Activated effector memory CD4-positive, alpha-beta T cell treated with Interleukin-2 at 50 U/mL for 16 hours (primary cell): ENCODE measurements at regions not wholly inside any gene's neighbourhood (a gene's known extent, or its start where the extent isn't known, plus 50 kb on each side); places are given as distances from the start of the nearest gene placed in this dataset.

Experiments
- DNase-seq: peaks from one replicate; pipeline ENCODE4 v3.0.0-alpha.2; 2020

- no peak for DNase-seq
Measured at GRCh38 chr2:58866527-58866926, 625.4 kb upstream of the FANCL start.

DNA sequence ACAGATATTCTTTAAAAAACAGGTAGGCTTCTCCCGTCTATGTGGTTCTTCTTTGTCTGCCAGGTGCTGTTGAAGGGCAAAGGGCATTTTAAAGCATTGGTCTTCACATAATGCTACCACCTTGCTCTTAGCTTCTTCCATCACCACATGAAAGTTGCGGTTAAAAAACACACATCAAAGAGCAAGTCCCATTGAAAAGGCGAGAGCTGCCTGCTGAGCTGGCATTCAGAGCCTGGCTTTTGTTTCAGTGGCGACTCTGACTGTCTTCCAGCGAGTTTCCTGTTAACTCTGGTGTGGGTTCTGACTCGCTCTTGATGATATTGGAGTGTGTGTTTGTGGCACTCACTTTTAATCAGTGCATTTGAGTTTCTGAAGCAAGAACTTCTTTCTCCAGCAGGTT, 624.9 kb upstream of the FANCL start:
- DNase-seq, result no peak

DNA sequence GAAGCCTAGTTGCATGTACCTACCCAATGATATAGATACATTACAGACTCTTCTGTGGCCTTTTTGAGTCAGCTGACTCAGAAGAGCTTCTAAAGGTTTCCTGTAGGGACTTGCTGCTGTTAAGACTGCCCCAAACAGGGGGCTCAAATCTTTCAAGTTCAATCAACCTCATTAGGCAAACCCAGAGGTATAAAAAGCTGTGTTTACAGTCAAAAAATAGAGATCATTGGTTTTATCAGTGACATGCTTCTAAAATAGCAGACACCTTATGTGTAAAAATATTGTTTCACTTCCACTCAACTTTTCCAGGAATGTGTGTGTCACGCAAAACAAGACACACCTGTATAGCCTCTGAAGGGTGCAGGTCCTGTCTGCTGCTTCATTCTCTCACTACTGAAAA, 624.3 kb upstream of the FANCL start:
- no peak for DNase-seq

GRCh38 chr2:58862244-58862643, 621.1 kb upstream of the FANCL start:
- no peak for DNase-seq

GRCh38 chr2:58860586-58860985, 619.5 kb upstream of the FANCL start:
- no peak for DNase-seq

- DNase-seq, result no peak
Measured at GRCh38 chr2:58856100-58856499, 615.0 kb upstream of the FANCL start.

- no peak for DNase-seq
Measured at GRCh38 chr2:58853420-58853819, 612.3 kb upstream of the FANCL start.

DNA sequence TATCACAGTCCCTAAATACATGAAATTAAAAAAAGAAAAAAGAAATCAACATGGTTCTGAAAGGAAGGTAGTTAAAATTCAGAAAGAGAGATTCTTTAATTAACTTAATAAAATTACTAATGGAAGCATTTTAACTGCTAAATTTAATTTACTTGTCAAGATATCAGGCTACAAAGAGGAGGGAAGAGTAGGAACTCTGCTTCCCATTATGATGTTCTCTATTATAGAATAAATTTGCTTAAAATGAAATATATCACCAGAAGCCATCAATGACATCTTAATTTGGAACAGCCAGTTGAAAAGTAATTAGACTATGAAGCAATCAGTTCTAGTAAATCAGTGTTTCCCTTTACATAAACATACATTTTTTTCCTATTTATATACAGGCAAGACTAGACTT, 611.8 kb upstream of the FANCL start:
- no peak for DNase-seq

GRCh38 chr2:58852243-58852642, 611.1 kb upstream of the FANCL start:
- DNase-seq, result no peak

DNA sequence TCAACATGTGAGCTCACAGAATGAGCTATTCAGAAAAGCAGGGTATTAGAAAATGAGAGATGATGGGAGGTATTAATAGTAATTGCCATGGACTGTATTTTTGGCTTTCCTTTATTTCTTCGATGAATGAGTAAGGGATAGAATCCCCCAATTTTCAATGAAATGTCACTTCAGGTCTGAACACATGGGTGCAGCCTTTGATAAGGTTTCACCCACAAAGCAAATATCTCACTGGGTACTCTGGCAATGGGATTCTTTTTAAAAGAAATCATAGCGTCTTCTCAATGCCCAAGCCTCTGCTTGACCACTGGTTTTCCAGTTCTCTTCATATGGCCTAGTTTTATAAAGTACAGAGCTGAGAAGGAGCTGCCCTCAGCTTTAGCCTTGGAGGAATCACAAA, 610.5 kb upstream of the FANCL start:
- no peak for DNase-seq

GRCh38 chr2:58845011-58845410, 603.9 kb upstream of the FANCL start:
- no peak for DNase-seq

DNA sequence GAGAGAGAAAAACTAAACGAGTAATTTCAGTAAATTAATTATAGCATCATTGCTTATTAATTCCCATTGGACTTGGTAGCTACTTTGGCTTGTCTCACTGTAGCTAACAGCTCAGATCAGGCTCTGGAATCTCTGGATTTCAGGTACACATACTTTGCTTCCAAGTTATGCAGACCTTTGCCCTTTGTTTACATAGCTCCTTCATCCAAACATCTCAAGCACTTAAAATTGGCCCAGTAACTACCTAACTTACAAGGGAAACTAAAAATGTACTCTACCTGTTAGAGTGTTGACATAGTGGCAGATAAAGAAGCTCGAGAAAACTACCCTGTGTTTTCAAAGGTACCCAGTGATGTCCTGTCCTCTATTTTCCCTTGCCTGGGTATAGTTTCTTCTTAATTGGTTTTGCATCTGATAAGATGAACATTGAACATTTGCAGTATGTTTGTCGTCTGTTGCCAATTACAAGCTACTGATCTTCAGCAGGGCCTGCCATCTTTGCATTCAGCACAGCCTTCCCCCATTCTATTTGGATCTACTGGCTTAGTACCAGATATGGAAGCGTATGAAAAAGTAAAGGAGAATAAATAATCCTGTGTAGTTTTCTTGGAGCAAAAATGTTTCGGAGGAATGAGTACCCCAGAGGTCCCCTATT, 601.5 kb upstream of the FANCL start:
- no peak for DNase-seq

GRCh38 chr2:58834404-58834803, 593.3 kb upstream of the FANCL start:
- no peak for DNase-seq

DNA sequence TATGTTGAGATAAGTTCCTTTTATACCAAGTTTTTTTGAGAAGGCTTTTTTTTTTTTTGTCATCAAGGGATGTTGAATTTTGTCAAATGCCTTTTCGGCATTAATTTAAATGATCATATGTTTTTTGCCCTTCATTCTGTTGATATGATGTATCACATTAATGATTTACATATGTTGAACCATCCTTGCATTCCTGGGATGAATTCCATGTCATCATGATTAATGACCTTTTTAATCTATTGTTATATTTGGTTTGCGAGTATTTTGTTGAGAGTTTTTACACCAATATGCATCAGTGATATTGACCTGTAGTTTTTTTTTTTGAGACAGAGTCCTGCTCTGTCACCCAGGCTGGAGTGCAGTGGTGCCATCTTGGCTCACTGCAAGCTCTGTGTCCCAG, 585.7 kb upstream of the FANCL start:
- DNase-seq, result no peak

DNA sequence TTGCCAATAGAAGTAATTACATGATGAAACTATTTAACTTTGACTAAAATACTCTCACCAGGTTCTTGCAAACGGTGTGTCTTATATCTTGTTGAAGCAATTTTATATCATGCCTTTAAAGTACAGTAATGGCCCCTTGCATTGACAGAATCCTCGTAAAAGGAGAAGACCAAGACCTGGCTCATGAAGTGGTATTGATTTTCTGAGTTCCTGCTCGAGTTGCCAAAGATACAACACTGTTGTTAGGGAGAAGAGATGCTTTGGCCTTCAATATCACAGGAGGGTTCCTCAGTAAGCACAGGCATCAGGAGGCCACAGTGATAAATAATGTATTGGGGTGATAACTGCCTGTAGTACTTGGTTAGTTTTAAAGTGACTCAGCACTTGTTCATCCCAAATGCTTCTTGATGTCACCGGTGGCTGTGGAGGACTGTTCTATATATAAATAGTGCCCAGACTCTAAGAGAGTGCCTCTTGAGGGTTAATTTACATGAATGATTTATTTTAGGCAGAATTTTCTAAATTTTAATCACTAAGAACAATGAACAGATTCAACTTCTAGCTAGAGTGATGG, 571.7 kb upstream of the FANCL start:
- DNase-seq, result no peak

GRCh38 chr2:58805126-58805525, 564.0 kb upstream of the FANCL start:
- no peak for DNase-seq

GRCh38 chr2:58803192-58803591, 562.1 kb upstream of the FANCL start:
- DNase-seq, result no peak

- DNase-seq, result no peak
Measured at GRCh38 chr2:58800881-58801280, 559.8 kb upstream of the FANCL start.

DNA sequence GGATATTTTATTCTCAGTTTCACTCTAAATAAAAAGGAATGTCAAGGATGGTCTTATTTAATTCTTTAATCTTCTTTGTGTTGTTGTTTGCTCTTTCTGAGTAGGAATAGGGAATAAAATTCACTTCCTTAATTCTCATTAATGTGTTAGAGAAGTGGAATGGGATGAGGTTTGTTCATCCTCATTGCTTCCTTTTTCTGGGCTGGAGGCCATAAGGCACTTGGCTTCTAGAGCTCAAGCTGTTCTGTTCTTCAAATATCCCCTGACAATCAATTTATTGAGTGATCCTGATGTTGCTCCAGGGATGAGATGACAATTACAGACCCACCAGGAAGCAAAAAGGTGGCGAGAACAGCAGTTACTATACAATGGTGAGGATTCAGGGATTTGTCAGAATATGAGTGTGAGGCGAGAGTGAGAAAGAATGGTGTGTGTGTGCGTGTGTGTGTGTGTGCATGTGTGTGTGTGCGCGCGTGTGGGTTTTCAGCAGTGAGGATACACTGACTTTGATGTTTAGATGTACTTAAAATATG, 557.6 kb upstream of the FANCL start:
- DNase-seq, result no peak

DNA sequence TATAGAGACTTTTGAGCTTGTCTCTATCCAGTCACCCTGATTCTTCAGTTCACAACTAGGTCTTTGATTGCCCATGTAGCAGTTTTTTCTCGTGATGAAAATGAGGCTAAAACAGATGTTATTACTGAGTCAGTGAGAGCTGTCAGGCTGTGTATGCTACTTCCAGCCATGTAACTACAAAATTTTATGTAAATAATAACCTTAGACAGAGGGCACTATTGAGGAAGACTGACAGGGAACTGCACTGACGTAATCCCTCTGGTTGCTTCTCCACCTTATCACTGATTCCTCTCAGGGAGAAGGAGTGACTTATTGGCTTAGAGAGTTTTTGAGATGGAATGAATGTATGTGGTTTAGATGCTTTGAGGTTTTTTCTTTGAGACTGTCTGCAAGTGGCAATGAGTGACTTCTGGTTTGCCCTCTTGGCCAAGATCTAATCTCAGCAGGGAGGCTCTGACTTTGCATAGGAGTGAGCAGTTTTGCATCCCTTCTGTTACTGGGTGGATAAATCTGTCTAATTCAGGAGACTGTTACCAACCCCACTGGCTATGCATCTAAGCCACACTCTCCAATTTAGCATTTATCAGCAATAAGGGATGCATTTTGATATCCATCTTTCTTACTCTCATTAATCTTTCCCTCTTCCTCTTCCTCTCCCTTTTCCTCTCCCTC, 555.2 kb upstream of the FANCL start:
- DNase-seq, result no peak

- DNase-seq, result no peak
Measured at GRCh38 chr2:58794916-58795315, 553.8 kb upstream of the FANCL start.

GRCh38 chr2:58794103-58794502, 553.0 kb upstream of the FANCL start:
- DNase-seq, result no peak

DNA sequence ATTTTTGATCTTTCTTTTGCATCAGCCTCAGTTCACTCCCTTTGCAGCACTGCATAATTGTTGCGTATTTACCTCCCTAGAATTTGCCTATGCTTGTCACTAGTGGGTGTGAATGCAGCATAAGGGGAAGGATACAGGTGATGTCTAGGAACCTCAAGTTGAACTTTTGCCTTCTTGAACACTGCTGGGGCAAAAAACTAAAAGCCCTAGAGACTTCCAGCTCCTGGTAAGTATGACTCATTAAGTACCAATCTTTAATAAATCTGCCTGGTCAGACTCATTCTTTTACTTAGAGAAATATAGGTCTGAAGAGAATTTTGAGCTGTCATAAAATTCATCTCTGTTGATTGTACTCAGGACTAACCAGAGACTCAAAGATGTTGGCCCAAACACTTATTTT, 547.3 kb upstream of the FANCL start:
- DNase-seq, result no peak

DNA sequence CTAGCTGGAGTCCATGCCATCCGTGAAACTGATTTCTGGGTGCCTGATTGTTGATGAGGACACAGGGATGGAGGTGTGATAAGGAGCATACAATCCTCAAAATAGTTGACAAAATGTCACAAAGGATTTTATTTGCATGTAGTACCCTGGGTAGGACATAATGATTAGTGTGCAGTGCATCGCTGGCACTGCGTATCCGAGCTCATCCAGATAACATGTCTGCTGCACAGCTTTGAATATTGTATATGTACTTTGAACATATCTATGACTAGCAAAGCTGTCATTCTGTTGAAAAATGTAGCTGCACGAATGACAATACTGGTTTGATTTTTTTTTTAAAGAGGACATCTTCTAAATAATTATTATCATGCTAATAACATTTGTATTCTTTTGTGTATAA, 529.7 kb upstream of the FANCL start:
- DNase-seq, result no peak

DNA sequence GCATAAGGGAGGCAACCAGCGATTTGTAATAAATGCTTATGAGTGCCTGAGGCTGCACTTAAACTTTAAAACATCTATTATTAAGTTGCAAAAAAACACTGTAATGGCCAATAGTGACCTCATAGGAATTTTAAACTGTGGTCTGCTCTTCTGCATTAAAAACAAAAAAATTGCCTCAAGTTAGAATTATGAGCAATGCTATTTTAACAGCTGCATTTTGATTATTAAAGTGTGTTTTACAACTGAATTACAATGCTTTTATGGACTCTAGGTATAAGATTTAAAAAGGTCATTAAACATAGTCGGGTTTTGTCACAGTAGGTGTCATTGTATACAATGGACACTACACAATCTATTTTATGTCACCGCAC, 528.7 kb upstream of the FANCL start:
- DNase-seq, result no peak
